ENCODE measurements at regions not wholly inside any gene's neighbourhood (a gene's known extent, or its start where the extent isn't known, plus 50 kb on each side); places are given as distances from the start of the nearest gene placed in this dataset.

GRCh38 chrX:80602036-80602860 lies 182.0 kb downstream of the TENT5D start:
- H3K36me3 Mint-ChIP-seq: no peaks in the 10 kb centered on the region
- DNase-seq: no peak
- ATAC-seq (replicated peaks): no peak
- no peaks in the 10 kb centered on the region for H3K27me3 Mint-ChIP-seq
- H3K4me3 Mint-ChIP-seq: no peak overlapping the region
- no peak overlapping the region for H3K27ac Mint-ChIP-seq
- no peaks in the 10 kb centered on the region for H3K4me1 Mint-ChIP-seq
- H3K9me3 Mint-ChIP-seq: peaks cover 0 to 1% of the 10 kb centered on the region in 2 donors

Measured in stimulated activated naive B cell treated with anti-CD40 and anti-IgM and Interleukin-4, amounts not matched to agents 10 μg/mL and 1 μg/mL and 100 μg/mL, for 72 hours (primary cell).